SK-N-SH treated with all-trans-retinoic acid at 6 μM for 48 hours (cell line): ENCODE measurements at regions not wholly inside any gene's neighbourhood (a gene's known extent, or its start where the extent isn't known, plus 50 kb on each side); places are given as distances from the start of the nearest gene placed in this dataset.

ENCODE experiments used
- ATAC-seq: fragments of 200-7000 bp; cut with Tn5 transposase; 3 replicates; pipeline ENCODE4 v1.9.1; 2020; ENCODE audit warnings: mild to moderate bottlenecking, moderate library complexity
- ARNTL ChIP-seq: fragments of 450-650 bp; formaldehyde crosslinking; IDR thresholded peaks from 2 replicates; pipeline ENCODE4 v1.5.0; 2020; ENCODE audit warnings: low read depth, mild to moderate bottlenecking, moderate library complexity, borderline replicate concordance
- CREB5 ChIP-seq: fragments of 250-450 bp; sonication (Bioruptor Pico); IDR thresholded peaks from 2 replicates; pipeline ENCODE4 v1.5.1; 2020; ENCODE audit warnings: low read depth, mild to moderate bottlenecking, moderate library complexity
- CSDC2 ChIP-seq: fragments of 250-450 bp; sonication (Bioruptor Pico); IDR thresholded peaks from 2 replicates; pipeline ENCODE4 v1.5.0; 2020; ENCODE audit warnings: mild to moderate bottlenecking, moderate library complexity
- CSRNP3 ChIP-seq: fragments of 250-450 bp; sonication (Bioruptor Pico); IDR thresholded peaks from 2 replicates; pipeline ENCODE4 v1.5.1; 2021; ENCODE audit warnings: mild to moderate bottlenecking, moderate library complexity
- ESRRG ChIP-seq: fragments of 250-450 bp; sonication (Bioruptor Pico); IDR thresholded peaks from 2 replicates; pipeline ENCODE4 v1.6.1; 2021; ENCODE audit warnings: mild to moderate bottlenecking
- GLIS3 ChIP-seq: fragments of 250-450 bp; sonication (Bioruptor Pico); IDR thresholded peaks from 2 replicates; pipeline ENCODE4 v1.5.0; 2020; ENCODE audit warnings: mild to moderate bottlenecking, moderate library complexity
- ISL1 ChIP-seq: fragments of 250-450 bp; sonication (Bioruptor Pico); IDR thresholded peaks from 2 replicates; pipeline ENCODE4 v2.1.2; 2022; ENCODE audit warnings: mild to moderate bottlenecking, moderate library complexity
- OSR1 ChIP-seq: fragments of 250-450 bp; sonication (Bioruptor Pico); IDR thresholded peaks from 2 replicates; pipeline ENCODE4 v1.8.0; 2022; ENCODE audit warnings: moderate library complexity, mild to moderate bottlenecking, inconsistent platforms
- PATZ1 ChIP-seq: fragments of 250-450 bp; sonication (Bioruptor Pico); IDR thresholded peaks from 2 replicates; pipeline ENCODE4 v1.8.0; 2020; ENCODE audit warnings: mild to moderate bottlenecking, moderate library complexity, borderline replicate concordance
- POU6F1 ChIP-seq: fragments of 250-450 bp; sonication (Bioruptor Pico); IDR thresholded peaks from 2 replicates; pipeline ENCODE4 v1.8.0; 2021; ENCODE audit warnings: low read depth, mild to moderate bottlenecking, moderate library complexity, borderline replicate concordance
- PPARA ChIP-seq: fragments of 250-450 bp; sonication (Bioruptor Pico); IDR thresholded peaks from 2 replicates; pipeline ENCODE4 v1.5.0; 2020; ENCODE audit warnings: mild to moderate bottlenecking, borderline replicate concordance
- RARB ChIP-seq: fragments of 250-450 bp; sonication (Bioruptor Pico); IDR thresholded peaks from 2 replicates; pipeline ENCODE4 v1.8.0; 2021; ENCODE audit warnings: mild to moderate bottlenecking, moderate library complexity
- SNAI2 ChIP-seq: fragments of 250-450 bp; sonication (Bioruptor Pico); IDR thresholded peaks from 2 replicates; pipeline ENCODE4 v1.5.0; 2020; ENCODE audit warnings: mild to moderate bottlenecking, moderate library complexity
- TCF4 ChIP-seq: fragments of 250-450 bp; sonication (Bioruptor Pico); IDR thresholded peaks from 2 replicates; pipeline ENCODE4 v1.8.0; 2021; ENCODE audit warnings: mild to moderate bottlenecking, moderate library complexity, borderline replicate concordance
- TOX ChIP-seq: fragments of 250-450 bp; sonication (Bioruptor Pico); IDR thresholded peaks from 2 replicates; pipeline ENCODE4 v1.8.0; 2021; ENCODE audit warnings: mild to moderate bottlenecking, moderate library complexity, borderline replicate concordance
- ZC3H10 ChIP-seq: fragments of 250-450 bp; sonication (Bioruptor Pico); IDR thresholded peaks from 2 replicates; pipeline ENCODE4 v1.5.1; 2021; ENCODE audit warnings: mild to moderate bottlenecking, moderate library complexity
- ZFP3 ChIP-seq: fragments of 250-450 bp; sonication (Bioruptor Pico); IDR thresholded peaks from 2 replicates; pipeline ENCODE4 v1.5.0; 2020; ENCODE audit warnings: mild to moderate bottlenecking, moderate library complexity
- ZFP30 ChIP-seq: fragments of 450-650 bp; formaldehyde crosslinking; IDR thresholded peaks from 2 replicates; pipeline ENCODE4 v1.5.0; 2022; ENCODE audit warnings: mild to moderate bottlenecking, moderate library complexity
- ZNF565 ChIP-seq: fragments of 450-650 bp; formaldehyde crosslinking; conservative IDR thresholded peaks from 2 replicates; pipeline ENCODE4 v1.5.0; 2020; ENCODE audit warnings: low read depth, mild to moderate bottlenecking, moderate library complexity
- ZNF70 ChIP-seq: fragments of 450-650 bp; formaldehyde crosslinking; IDR thresholded peaks from 2 replicates; pipeline ENCODE4 v1.5.0; 2020; ENCODE audit warnings: mild to moderate bottlenecking, moderate library complexity
- ZNF8 ChIP-seq: fragments of 450-650 bp; formaldehyde crosslinking; IDR thresholded peaks from 2 replicates; pipeline ENCODE4 v1.5.0; 2020; ENCODE audit warnings: mild to moderate bottlenecking, moderate library complexity
- TF ChIP-seq, protein P1 (sequence below): fragments of 250-450 bp; sonication (Bioruptor Pico); IDR thresholded peaks from 2 replicates; pipeline ENCODE4 v1.5.0; 2020; ENCODE audit warnings: mild to moderate bottlenecking, moderate library complexity

DNA sequence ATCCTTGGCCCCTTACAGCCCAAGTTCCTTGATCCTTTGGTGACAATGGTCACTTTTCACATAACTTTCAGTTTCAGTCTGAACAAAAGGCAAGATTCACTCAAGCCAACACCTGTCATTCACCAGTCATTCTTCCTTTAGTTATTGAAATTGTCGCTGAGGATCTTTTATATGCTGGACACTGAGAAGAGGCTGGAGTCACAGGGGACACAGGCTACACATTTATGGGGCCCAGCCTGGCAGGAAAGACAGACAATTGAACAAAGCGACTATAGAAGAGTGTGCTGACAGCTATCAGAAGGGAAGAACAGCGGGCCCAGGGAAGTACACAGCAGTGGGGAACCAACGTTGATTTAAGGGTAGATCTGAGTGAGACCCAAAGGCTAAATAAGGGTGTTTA is 69.8 kb upstream of the PROK2 start:
- TF ChIP-seq ISL1 (CRISPR knock-in tag): no peak
- TF ChIP-seq TCF4 (CRISPR knock-in tag): no peak
- TF ChIP-seq ZNF8 (CRISPR knock-in tag): no peak
- no peak for TF ChIP-seq ZFP3 (CRISPR knock-in tag)
- no peak for TF ChIP-seq ZNF565 (CRISPR knock-in tag)
- no peak for TF ChIP-seq CSDC2 (CRISPR knock-in tag)
- TF ChIP-seq CSRNP3 (CRISPR knock-in tag): no peak
- TF ChIP-seq TOX (CRISPR knock-in tag): no peak
- no peak for TF ChIP-seq ARNTL (CRISPR knock-in tag)
- TF ChIP-seq ZC3H10: no peak
- no peak for TF ChIP-seq OSR1 (CRISPR knock-in tag)
- no peak for TF ChIP-seq RARB (CRISPR knock-in tag)
- no peak for TF ChIP-seq GLIS3 (CRISPR knock-in tag)
- TF ChIP-seq PATZ1 (CRISPR knock-in tag): no peak
- no peak for TF ChIP-seq SNAI2
- no peak for TF ChIP-seq POU6F1 (CRISPR knock-in tag)
- no peak for ATAC-seq

DNA sequence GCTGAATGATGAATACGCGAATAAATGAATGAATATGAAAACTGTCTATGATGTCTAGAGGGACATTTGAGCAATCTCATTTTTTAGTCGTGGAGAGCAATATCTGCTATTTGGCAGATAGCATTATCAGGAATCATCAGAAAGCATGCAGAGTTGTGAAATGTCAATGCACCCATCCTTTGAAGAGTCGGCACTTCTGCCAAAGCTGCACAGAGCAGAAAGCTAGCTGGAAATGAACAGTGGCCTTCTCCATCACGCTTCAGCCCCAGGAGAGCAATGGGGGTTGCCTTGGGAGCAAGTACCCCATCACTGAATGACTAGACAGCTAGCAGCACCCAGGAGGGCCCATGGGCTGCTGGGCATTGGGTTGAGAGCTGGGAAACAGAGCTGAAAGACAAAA is 69.1 kb upstream of the PROK2 start:
- no peak for ATAC-seq
- no peak for TF ChIP-seq ZNF8 (CRISPR knock-in tag)
- TF ChIP-seq CREB5 (CRISPR knock-in tag): no peak
- TF ChIP-seq, protein P1, sequence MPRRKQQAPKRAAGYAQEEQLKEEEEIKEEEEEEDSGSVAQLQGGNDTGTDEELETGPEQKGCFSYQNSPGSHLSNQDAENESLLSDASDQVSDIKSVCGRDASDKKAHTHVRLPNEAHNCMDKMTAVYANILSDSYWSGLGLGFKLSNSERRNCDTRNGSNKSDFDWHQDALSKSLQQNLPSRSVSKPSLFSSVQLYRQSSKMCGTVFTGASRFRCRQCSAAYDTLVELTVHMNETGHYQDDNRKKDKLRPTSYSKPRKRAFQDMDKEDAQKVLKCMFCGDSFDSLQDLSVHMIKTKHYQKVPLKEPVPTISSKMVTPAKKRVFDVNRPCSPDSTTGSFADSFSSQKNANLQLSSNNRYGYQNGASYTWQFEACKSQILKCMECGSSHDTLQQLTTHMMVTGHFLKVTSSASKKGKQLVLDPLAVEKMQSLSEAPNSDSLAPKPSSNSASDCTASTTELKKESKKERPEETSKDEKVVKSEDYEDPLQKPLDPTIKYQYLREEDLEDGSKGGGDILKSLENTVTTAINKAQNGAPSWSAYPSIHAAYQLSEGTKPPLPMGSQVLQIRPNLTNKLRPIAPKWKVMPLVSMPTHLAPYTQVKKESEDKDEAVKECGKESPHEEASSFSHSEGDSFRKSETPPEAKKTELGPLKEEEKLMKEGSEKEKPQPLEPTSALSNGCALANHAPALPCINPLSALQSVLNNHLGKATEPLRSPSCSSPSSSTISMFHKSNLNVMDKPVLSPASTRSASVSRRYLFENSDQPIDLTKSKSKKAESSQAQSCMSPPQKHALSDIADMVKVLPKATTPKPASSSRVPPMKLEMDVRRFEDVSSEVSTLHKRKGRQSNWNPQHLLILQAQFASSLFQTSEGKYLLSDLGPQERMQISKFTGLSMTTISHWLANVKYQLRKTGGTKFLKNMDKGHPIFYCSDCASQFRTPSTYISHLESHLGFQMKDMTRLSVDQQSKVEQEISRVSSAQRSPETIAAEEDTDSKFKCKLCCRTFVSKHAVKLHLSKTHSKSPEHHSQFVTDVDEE (CRISPR knock-in tag): no peak
- no peak for TF ChIP-seq ZFP30
- no peak for TF ChIP-seq ZNF70 (CRISPR knock-in tag)
- TF ChIP-seq CSDC2 (CRISPR knock-in tag): no peak
- no peak for TF ChIP-seq ARNTL (CRISPR knock-in tag)
- no peak for TF ChIP-seq CSRNP3 (CRISPR knock-in tag)
- no peak for TF ChIP-seq SNAI2
- TF ChIP-seq TCF4 (CRISPR knock-in tag): no peak
- no peak for TF ChIP-seq OSR1 (CRISPR knock-in tag)
- TF ChIP-seq GLIS3 (CRISPR knock-in tag): no peak
- TF ChIP-seq RARB (CRISPR knock-in tag): no peak
- TF ChIP-seq PPARA: no peak
- no peak for TF ChIP-seq POU6F1 (CRISPR knock-in tag)
- TF ChIP-seq ESRRG: no peak
- TF ChIP-seq ZNF565 (CRISPR knock-in tag): no peak
- TF ChIP-seq PATZ1 (CRISPR knock-in tag): no peak
- TF ChIP-seq, all 23 proteins: peak for 0
